ENCODE measurements at regions not wholly inside any gene's neighbourhood (a gene's known extent, or its start where the extent isn't known, plus 50 kb on each side); places are given as distances from the start of the nearest gene placed in this dataset.
"Not testable (repeated sequence)": the region's sequence is repeated elsewhere in the genome, so short reads cannot be mapped to it uniquely, and the experiment has no call there.

- no peak for DNase-seq
These were observed 180.9 kb upstream of the NUDT10 start for GRCh38 chrX:51151734-51152133.

- no peak for DNase-seq
These were observed 177.5 kb upstream of the NUDT10 start for GRCh38 chrX:51155157-51155556.

GRCh38 chrX:51155566-51155965 is 177.1 kb upstream of the NUDT10 start:
- no peak for DNase-seq

GRCh38 chrX:51158231-51158630 is 174.4 kb upstream of the NUDT10 start:
- no peak for DNase-seq

GRCh38 chrX:51159378-51159777 is 173.2 kb upstream of the NUDT10 start:
- DNase-seq: not testable (repeated sequence)

- DNase-seq: no peak
These were observed 168.9 kb upstream of the NUDT10 start for GRCh38 chrX:51163730-51164129.

GRCh38 chrX:51178356-51178900 is 154.2 kb upstream of the NUDT10 start:
- not testable (repeated sequence) for DNase-seq

DNA sequence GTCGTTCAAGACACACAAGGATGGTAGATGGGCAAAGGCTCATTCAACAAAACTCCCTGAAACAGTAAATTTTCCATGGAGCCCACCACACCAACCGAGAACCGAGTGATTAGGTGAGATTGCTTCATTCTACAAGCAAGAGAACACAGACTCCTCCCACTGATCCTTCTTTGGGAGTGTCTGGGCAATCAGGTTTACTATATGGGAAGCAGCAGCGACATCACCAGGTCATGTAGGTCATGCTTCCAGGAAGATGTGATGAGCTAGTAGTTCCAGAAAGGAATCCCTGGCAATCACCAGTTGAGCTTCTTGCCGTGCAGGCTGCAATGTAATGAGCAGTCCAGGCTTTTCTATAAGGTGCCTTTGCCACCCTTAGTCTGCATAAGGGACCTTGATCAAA is 152.8 kb upstream of the NUDT10 start:
- not testable (repeated sequence) for DNase-seq

GRCh38 chrX:51182545-51182944 is 150.1 kb upstream of the NUDT10 start:
- DNase-seq: no peak

DNA sequence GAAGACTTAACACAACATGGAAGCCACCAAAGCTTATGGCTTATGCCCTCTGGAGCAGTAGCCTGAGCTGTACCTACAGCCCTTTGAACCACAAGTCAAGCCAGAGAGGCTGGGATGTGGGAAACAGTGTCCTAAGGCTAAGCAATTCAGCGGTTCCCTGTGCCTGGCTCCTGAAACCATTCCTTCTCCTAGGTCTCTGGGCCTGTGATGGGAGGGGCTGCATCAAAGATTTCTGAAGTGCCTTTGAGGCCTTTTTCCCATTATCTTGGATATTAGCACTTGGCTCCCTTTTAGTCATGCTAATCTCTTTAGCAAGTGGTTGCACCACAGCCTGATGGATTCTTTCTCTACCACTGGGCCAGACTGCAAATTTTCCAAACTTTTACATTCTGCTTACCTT is 140.5 kb upstream of the NUDT10 start:
- no peak for DNase-seq

DNA sequence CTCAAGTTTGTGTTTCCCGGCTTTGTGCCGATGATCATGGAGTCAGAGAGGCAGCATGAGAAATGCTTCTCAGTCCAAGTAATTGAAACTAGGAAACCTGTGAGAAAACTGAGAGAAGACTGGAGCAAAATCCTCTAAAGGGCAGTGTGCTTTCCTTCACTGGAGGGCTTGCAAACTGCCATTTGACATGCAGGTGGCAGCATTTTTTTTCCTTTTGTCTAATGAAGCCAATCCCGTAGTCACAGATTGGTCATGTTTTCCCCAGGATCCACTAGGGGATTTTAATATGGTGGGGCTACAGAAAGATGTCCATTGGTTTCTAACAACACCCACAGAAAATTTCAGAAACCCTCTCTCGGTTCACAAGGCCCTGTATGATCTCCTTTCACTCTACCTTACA is 117.4 kb upstream of the NUDT10 start:
- DNase-seq: no peak

DNA sequence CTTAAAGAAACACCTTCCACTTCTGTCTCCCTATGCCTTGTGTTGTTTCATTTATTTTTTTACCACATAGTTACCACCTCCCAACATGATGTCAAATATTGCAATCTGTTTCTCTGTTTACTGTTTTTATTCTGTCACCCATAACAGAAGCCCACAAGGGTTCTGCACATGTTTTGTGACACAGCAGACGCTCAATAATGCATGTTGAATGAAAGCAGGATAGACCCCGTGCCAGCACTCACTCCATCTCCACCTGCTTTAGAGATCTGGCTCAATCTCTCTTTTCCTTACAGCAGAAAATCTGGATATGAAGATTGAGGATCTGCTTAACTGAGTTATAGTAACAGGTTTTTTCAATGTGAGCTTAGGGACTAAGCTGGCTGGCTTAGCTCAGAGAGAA is 116.8 kb upstream of the NUDT10 start:
- DNase-seq: no peak

DNA sequence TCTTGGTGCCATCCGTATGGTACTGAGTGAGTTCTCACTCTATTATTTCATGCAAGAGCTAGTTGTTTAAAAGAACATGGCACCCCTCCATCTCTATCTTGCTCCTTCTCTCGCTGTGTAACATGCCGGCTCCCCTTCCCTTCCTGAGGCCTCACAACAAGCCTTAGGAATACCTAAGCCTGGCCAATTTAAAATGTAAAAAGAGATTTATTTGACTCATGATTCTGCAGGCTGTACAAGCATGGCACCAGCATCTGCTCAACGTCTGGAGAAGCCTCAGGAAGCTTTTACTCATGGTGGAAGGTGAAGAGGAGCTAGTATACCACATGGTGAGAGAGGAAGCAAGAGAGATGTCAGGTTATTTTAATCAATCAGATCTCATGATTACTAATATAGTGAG is 90.4 kb upstream of the NUDT10 start:
- no peak for DNase-seq

DNA sequence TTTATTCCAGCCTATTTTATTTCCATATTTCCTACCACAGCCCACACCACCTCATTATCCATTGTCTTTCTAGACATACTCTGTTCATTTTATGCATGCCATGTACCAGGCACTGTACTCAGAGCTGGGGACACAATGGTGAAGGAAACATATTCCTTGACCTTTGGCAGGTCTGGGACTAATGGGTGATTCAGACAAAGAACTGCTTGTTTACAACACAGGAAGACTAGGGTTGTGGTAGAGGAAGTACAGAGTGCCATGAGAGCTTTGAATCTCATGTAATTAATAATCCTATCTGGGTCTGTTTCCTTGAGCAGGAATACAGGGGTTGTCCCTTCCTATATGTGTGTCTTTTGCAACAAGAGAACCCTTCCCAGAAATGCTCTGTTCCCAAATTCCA is 75.1 kb upstream of the NUDT10 start:
- no peak for DNase-seq

DNA sequence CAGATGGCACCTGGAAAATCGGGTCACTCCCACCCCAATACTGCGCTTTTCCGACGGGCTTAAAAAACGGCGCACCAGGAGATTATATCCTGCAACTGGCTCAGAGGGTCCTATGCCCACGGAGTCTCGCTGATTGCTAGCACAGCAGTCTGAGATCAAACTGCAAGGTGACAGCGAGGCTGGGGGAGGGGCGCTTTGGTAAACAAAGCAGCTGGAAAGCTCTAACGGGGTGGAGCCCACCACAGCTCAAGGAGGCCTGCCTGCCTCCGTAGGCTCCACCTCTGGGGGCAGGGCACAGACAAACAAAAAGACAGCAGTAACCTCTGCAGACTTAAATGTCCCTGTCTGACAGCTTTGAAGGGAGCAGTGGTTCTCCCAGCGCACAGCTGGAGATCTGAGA is 70.4 kb upstream of the NUDT10 start:
- not testable (repeated sequence) for DNase-seq

GRCh38 chrX:51272638-51273037 is 60.0 kb upstream of the NUDT10 start:
- no peak for DNase-seq

- no peak for DNase-seq
These were observed 50.8 kb upstream of the NUDT10 start for GRCh38 chrX:51281758-51282318.
